Femur (tissue), 1 donor: ENCODE measurements at regions not wholly inside any gene's neighbourhood (a gene's known extent, or its start where the extent isn't known, plus 50 kb on each side); places are given as distances from the start of the nearest gene placed in this dataset.

Source experiments
- DNase-seq: peaks from one replicate; pipeline ENCODE4 v3.0.0-alpha.2; 2017

DNA sequence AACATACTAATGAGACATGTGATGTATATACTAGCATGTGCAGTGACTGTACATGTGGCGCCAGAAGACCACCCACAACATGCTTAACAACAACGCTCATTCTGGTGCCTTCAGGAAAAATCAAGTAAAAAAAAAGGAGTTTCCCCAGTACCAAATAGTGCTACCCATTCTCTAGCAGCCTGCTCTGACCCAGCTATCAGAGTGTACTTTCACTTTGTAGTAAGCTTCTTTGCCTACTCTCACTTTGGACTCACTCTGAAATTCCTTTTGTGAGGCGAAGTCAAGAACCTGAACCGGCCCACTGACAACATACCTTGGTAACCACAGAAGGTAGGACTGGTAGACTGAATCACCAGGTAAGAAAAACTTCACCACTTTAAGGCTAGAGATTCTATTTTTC, 1100.0 kb downstream of the GRIK2 start:
- DNase-seq: no peak

- no peak for DNase-seq
Measured at GRCh38 chr6:102488729-102489128, 1095.2 kb downstream of the GRIK2 start.

GRCh38 chr6:102485480-102485879, 1092.0 kb downstream of the GRIK2 start:
- DNase-seq: no peak

- DNase-seq: no peak
Measured at GRCh38 chr6:102474041-102474807, 1080.7 kb downstream of the GRIK2 start.

DNA sequence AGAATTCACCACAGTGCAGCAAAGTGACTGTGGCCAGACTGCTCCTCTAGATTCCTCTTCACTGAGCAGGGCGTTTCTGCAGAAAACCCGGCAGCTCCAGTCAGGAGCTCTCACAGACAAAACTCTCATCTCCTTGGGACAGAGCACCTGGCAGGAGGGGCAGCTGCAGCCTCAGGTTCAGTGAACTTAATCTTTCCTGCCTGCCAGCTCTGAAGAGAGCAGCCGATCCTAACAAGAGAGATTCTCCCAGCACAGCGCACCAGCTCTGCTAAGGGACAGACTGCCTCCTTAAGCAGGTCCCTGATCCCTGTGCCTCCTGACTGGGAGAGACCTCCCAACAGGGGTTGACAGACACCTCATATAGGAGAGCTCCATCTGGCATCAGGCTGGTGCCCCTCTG, 1065.5 kb downstream of the GRIK2 start:
- no peak for DNase-seq

GRCh38 chr6:102438171-102438570, 1044.7 kb downstream of the GRIK2 start:
- DNase-seq: no peak

DNA sequence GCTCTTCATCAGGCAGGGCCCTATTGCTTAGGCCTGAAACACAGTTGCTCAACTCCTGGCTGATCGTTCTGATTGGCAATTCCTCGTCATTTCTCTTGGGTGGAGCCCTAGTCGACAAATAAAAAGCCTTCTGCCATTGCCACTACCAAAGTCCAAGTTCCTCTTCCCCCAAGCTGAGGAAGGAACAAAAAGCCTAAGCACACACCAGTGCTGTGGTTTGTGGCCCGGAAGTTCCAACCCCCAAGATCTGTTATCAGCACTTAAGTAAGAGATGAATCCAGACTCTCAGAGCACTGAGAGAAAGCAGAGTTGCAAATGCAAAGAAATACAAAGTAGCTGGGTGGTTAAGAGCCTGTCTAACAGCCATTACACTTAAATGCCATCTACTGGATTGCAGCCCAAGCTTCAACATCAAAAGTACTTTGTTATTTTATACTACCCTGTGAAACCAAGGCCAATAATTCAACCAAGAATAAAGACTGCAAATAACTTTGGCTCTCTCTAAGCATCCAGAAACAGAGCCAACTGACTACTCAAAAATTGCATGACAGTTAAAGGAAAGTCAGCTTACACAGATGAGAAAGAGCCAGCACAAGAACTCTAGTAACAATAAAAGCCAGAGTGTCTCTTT, 1024.0 kb downstream of the GRIK2 start:
- DNase-seq: no peak

- no peak for DNase-seq
Measured at GRCh38 chr6:102415891-102416290, 1022.4 kb downstream of the GRIK2 start.

DNA sequence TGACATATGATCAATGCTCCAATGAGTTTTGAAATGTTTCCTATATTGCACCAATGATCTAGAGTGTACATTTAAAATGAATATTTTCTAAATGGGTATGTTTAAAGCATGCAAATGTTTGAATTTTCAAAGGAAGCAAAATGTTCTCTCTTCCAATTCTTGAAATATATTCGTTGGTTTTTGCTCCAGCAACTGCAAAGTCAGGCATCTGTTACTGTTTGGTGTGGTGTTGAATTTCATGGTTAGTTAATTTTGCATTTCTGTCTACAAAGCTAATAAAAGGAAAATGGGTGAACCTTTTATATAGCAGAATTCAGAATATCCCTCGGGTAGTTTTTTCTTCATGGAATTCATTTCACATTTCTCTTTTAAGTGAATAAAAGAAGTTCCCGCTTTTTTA, 1018.3 kb downstream of the GRIK2 start:
- DNase-seq: no peak

DNA sequence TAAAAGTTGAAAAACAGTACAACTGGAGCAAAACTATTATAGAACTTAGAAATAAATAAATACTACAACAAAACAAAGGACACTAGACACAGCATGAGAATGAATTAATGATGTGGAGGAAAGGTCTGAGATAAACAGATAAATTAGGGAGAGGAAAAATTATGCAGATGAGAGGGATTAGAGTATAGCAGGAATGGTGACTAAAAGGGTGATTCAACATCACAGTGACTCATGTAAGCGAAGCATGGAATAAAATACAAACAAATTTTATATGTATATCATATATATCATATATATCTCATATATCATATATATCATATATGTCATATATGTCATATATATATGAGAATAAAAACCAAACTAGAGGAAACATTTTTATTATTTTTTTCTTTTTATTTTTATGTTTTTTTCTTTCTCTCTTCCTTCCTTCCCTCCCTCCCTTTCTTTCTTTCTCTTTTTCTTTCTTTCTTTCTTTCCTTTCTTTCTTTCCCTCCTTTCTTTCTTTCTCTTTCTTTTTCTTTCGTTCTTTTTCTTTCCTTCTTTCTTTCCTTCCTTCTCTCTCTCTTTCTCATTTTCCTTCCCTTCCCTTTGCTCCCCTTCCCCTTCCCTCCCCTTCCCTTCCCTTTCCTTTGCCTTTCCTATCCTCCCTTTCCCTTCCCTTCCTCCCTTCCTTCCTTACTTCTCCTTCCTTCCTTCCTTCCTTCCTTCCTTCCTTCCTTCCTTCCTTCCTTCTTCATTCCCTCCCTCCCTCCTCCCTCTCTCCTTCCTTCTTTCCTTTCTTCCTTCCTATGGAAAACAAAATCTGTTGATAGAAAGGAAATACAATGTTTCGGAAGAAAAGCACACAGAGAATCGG, 1014.6 kb downstream of the GRIK2 start:
- no peak for DNase-seq

GRCh38 chr6:102405860-102406259, 1012.4 kb downstream of the GRIK2 start:
- no peak for DNase-seq

DNA sequence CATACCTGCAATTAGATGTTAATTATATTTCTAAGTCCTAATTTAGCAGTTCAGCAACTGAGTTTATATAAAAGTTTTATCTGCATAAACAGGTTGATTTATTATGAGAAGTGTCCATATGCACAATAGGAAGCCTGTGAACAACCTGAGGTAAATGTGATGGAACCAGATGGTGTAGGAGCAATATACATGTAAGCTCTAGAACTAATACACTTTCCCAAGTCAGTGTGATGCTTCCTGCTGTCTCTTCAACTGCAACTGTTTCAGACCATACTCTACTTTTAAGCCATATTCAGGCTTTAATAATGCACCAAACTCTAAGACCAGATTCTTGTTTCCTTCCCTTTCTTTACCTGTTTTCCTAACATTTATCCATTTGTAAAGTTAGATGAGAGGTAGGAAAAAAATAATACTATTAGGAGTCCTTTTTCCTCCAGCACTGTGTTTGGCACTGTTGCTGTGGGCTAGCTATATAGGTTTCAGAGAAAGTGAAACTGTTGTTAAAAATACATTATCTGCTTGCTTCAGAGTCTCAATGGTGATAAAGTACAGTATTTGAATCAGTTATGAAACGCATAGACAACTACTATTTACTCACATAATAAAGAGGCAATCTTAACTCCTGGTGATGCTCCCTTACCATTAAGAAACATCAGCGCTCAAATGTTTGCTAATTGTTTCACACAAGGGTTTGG, 1009.3 kb downstream of the GRIK2 start:
- no peak for DNase-seq

- no peak for DNase-seq
Measured at GRCh38 chr6:102398788-102399390, 1005.4 kb downstream of the GRIK2 start.

GRCh38 chr6:102390541-102390940, 997.0 kb downstream of the GRIK2 start:
- no peak for DNase-seq

DNA sequence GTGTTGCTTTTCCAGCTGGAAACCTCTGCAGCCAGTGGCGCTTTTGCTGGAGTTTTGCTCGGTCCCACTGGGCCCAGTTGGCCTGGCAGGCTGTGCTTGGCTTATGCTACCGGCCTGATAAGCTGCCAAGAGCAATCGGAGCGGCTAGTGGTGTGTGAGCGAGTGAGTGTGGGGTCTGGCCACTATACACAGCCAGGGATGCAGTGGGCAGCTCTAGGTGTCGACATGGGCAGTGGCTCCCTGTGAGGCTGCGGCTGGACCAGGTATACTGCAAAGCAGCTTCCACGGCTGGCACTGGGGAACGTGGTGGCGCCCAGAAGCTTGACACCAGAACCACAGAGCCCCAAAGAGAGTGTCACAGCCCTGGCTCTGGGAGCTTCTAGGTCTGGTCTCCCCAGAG, 996.5 kb downstream of the GRIK2 start:
- DNase-seq: no peak

- no peak for DNase-seq
Measured at GRCh38 chr6:102387326-102388033, 994.0 kb downstream of the GRIK2 start.

DNA sequence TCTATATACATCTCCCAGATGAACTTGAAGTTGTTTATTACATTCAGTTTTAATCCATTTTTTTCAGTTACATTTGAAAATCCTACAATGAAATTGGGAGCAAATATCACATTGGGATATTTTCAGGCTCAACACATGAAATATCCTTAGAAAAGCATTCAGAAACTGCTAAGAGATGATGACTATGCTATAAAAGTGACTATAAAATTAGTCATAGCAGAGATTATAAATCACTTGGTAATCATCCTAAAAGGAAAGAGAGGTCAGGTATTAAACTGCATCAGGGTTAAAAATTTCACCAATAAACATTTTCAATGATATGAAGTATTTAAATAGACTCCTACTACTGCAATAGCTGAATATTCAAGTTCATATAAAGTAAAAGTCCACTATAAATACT, 987.7 kb downstream of the GRIK2 start:
- DNase-seq: no peak

DNA sequence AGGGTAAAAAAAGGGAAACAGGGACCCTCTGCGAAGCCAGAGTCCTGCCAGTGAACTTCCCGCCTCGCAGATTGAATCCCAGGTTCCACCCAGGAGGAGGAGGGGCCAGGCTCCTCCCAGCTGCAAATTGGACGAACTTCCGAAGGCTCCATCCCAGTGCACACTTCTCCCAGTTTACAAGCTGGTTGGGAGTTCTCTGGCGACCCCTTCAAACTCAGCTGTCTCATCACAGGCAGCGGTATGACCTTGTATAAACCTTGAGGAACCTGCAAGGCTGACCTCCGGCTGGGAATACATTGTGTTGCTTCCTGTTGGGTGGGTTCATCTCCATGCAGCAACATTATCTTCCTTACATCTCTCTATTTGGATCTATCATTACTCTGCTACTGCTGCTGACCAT, 962.7 kb downstream of the GRIK2 start:
- no peak for DNase-seq

- DNase-seq: no peak
Measured at GRCh38 chr6:102355578-102355977, 962.1 kb downstream of the GRIK2 start.

DNA sequence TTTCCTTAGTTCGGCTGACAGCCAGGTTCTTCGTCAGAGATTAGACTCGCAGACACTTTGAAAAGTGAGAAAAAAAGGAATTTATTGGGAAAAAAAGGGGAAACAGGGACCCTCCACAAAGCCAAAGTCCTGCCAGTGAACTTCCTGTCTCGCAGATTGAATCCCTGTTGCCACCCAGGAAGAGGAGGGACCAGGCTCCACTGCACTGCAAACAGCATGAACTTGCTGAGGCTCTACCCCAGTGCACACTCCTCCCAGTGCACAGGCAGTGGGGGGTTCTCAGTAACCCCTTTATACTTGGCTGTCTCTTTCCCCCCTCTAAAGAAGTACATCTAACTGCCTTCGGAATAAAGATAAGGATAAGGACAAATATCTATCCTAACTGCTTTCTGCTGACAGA, 959.0 kb downstream of the GRIK2 start:
- no peak for DNase-seq

DNA sequence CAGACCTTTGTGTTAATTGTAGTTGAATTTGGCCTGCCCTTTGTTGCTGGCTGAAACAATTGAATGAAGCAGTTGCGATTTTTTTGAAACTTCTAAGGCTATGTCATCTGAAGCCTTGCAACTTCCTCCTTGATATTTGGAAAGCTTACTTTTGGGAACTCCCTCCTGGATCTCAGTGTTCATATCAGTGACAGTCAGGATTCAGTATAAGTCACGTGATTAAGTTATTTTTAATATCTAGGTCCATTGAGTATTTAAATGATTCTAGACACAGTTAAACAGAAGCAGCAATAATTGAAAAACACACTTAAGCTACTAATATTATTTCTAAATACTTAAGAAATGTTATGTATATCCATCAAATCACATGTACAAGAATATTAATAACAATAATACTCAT, 951.3 kb downstream of the GRIK2 start:
- DNase-seq: no peak

GRCh38 chr6:102340311-102340710, 946.8 kb downstream of the GRIK2 start:
- no peak for DNase-seq
